GM12878 (cell line): ENCODE measurements at regions not wholly inside any gene's neighbourhood (a gene's known extent, or its start where the extent isn't known, plus 50 kb on each side); places are given as distances from the start of the nearest gene placed in this dataset.

Experiments
- EED ChIP-seq: sonication (generic); IDR thresholded peaks from 2 replicates; pipeline ENCODE4 v1.6.1; 2016; ENCODE audit warnings: antibody characterized with exemption, low read depth
- RAD21 ChIP-seq: IDR thresholded peaks from 2 replicates; pipeline ENCODE4 v1.6.1; 2011; ENCODE audit warnings: mild to moderate bottlenecking, low read depth, low read length, moderate library complexity; ENCODE audit not compliant: insufficient read depth
- YY1 ChIP-seq: IDR thresholded peaks from 2 replicates; pipeline ENCODE4 v1.6.1; 2011; ENCODE audit warnings: low read depth, mild to moderate bottlenecking, low read length
- TF ChIP-seq, protein P1 (sequence below), 3 experiments: IDR thresholded peaks in 2 of 3; conservative IDR thresholded peaks in 1 of 3; 2 replicates each; pipeline ENCODE4 v1.5.1; 2011; ENCODE audit warnings: low read depth in 3 of 3, low read length in 3 of 3, mild to moderate bottlenecking in 3 of 3, control low read depth in 2 of 3, moderate library complexity in 2 of 3, inconsistent platforms in 1 of 3, mixed read lengths in 1 of 3; ENCODE audit not compliant: control insufficient read depth in 2 of 3, insufficient read depth in 1 of 3; ENCODE audit errors: extremely low read depth in 1 of 3
- TF ChIP-seq, protein P2 (sequence below): fragments of 450-650 bp; IDR thresholded peaks from 2 replicates; pipeline ENCODE4 v1.6.1; 2017; ENCODE audit warnings: low read depth, mild to moderate bottlenecking, moderate library complexity
- TF ChIP-seq, protein P3 (sequence below): IDR thresholded peaks from 2 replicates; pipeline ENCODE4 v1.6.1; 2011; ENCODE audit warnings: borderline replicate concordance, low read depth, mild to moderate bottlenecking, moderate library complexity, mixed read lengths, low read length; ENCODE audit not compliant: insufficient read depth; ENCODE audit errors: extremely low read length

DNA sequence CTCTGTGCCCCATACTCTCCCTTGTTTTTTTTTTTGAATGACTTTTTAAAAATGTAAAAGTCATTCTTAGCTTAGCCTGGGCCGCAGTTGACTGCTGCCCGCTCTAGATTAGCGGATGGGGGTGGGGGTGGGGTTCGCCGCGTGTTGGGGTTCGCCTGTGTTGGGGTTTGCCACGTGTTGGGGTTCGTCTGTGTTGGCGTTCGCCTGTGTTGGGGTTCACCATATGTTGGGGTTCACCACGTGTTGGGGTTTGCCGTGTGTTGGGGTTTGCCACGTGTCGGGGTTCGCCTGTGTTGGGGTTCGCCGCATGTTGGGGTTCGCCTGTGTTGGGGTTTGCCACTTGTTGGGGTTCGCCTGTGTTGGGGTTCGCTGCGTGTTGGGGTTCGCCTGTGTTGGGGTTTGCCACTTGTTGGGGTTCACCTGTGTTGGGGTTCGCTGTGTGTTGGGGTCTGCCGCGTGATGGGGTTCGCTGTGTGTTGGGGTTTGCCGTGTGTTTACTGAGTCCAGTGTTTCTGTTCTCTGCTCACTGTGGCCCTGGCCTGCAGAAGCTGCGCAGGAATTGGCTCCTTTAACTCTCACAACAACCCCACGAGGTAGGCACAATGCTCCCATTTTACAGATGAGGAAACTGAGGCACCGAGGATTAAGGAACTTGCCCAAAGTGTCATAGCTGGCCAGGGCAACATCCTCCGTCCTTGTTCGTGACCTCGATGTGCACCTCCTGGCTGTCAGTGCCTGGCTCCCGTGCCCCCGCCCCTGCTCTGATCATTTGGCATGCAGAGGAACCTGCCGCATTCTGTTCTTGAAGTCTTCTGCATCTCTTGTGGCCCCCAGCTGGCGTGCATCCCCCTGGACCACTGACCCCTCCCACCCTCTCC, 96.6 kb upstream of the CIBAR2 start:
- TF ChIP-seq, protein P1, sequence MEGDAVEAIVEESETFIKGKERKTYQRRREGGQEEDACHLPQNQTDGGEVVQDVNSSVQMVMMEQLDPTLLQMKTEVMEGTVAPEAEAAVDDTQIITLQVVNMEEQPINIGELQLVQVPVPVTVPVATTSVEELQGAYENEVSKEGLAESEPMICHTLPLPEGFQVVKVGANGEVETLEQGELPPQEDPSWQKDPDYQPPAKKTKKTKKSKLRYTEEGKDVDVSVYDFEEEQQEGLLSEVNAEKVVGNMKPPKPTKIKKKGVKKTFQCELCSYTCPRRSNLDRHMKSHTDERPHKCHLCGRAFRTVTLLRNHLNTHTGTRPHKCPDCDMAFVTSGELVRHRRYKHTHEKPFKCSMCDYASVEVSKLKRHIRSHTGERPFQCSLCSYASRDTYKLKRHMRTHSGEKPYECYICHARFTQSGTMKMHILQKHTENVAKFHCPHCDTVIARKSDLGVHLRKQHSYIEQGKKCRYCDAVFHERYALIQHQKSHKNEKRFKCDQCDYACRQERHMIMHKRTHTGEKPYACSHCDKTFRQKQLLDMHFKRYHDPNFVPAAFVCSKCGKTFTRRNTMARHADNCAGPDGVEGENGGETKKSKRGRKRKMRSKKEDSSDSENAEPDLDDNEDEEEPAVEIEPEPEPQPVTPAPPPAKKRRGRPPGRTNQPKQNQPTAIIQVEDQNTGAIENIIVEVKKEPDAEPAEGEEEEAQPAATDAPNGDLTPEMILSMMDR (IDR thresholded peaks at IDR 0.05 in 2 of 3, conservative IDR thresholded peaks at IDR 0.05 in 1 of 3; ENCODE audit: control insufficient read depth in 2 of 3, extremely low read depth in 1 of 3, insufficient read depth in 1 of 3, low read depth in 3 of 3, low read length in 3 of 3): no peak
- no peak for TF ChIP-seq YY1
- no peak for TF ChIP-seq EED
- TF ChIP-seq, protein P2, sequence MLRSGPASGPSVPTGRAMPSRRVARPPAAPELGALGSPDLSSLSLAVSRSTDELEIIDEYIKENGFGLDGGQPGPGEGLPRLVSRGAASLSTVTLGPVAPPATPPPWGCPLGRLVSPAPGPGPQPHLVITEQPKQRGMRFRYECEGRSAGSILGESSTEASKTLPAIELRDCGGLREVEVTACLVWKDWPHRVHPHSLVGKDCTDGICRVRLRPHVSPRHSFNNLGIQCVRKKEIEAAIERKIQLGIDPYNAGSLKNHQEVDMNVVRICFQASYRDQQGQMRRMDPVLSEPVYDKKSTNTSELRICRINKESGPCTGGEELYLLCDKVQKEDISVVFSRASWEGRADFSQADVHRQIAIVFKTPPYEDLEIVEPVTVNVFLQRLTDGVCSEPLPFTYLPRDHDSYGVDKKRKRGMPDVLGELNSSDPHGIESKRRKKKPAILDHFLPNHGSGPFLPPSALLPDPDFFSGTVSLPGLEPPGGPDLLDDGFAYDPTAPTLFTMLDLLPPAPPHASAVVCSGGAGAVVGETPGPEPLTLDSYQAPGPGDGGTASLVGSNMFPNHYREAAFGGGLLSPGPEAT: no peak
- TF ChIP-seq RAD21: no peak
- TF ChIP-seq, protein P3, sequence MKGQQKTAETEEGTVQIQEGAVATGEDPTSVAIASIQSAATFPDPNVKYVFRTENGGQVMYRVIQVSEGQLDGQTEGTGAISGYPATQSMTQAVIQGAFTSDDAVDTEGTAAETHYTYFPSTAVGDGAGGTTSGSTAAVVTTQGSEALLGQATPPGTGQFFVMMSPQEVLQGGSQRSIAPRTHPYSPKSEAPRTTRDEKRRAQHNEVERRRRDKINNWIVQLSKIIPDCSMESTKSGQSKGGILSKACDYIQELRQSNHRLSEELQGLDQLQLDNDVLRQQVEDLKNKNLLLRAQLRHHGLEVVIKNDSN: no peak
